ENCODE measurements at regions not wholly inside any gene's neighbourhood (a gene's known extent, or its start where the extent isn't known, plus 50 kb on each side); places are given as distances from the start of the nearest gene placed in this dataset.
A peak's percentile ranks its signal among the peaks of the same experiment; 100 is the strongest.

DNA sequence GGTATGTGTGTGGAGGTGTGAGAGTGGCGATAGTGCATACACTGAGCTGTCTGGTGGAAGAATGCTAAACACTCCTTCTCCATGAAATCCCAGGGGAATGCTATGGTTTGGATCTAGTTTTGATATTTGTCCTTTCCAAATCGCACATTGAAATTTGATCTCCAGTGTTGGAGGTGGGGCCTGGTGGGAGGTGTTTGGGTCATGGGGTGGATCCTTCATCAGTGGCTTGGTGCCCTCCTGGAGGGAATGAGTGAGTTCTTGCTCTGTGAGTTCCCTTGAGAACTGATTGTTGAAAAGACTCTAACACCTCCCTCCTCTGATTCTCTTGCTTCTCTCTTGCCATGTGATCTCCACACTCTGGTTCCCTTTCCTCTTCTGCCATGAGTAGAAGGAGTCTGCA lies 114.1 kb upstream of the HHIP start:
- no peak for DNase-seq (ENCODE audit: low read depth)
- H3K4me3 ChIP-seq (ENCODE audit: low read depth, low read length): no peak overlapping the region
- no peak for TF ChIP-seq CTCF (IDR thresholded peaks at IDR 0.05; ENCODE audit: insufficient read depth, low read depth, low read length)

DNA sequence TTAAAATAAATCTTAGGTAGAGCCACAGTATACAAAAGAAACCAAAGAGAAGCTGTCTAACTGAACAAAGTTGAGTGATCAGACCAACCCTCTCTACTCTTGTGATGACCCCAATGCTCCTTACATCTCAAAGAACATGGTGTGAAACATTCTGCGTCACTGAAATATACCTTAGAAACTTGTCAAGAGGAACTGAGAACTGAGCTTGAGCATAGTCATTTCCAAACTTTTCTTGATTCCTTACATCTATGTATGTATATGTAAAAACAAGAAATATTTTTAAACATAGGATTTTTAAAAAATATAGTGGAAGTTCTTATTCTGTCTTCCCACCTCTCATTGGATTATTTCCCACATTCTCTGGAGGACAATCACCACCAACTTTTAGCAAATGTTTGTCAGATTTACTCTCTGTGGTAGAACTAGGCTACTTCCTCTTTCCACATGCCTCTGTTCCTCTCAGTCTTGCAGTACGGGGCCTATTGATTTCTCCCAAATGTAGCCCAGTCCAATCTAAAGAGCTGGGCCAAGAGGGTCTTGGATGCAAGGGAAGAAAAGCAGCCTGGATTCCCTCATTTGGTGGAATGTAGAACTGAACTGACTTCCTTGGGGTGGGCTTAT lies 98.2 kb upstream of the HHIP start:
- TF ChIP-seq CTCF (IDR thresholded peaks at IDR 0.05; ENCODE audit: insufficient read depth, low read depth, low read length): no peak
- no peak overlapping the region for H3K4me3 ChIP-seq (ENCODE audit: low read depth, low read length)
- no peak for DNase-seq (ENCODE audit: low read depth)

DNA sequence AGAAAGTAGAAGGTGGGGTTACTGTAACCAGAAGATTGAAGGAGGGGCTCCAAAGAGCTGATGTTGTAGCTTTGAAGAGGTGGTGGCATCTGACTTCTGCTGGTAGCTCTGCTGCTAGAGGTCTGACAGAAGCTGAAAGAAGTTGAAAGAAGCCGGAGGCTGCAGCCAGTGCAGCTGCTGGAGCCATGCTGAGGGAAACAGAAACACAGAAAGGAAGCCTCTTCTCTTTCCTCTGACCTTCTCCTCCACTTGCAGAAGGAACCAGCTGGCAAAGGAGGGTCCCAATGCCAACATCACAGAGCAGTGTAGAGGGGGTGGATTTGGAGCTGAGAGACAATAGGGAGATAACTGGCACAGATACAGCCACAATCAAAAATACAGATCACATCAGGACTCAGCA lies 89.3 kb upstream of the HHIP start:
- TF ChIP-seq CTCF (IDR thresholded peaks at IDR 0.05; ENCODE audit: insufficient read depth, low read depth, low read length): no peak
- no peak overlapping the region for H3K4me3 ChIP-seq (ENCODE audit: low read depth, low read length)
- no peak for DNase-seq (ENCODE audit: low read depth)

DNA sequence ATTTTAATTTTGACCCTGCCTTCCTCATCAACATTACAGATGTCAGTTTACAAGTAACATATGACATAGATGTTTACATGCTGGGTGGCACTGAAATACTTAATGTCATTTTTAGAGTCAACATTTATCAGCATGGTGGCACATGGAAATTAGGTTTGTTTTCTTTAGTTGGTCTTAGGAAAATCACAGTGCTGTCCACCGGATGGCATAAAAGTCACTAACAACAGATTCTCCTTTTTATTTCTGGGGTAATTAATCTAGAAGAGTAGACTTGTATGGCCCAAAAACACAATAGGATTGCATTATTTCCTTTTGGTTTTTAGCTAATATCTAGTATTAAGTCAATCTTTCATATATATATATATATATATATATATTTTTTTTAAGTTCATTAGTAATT lies 88.6 kb upstream of the HHIP start:
- H3K4me3 ChIP-seq (ENCODE audit: low read depth, low read length): no peak overlapping the region
- no peak for DNase-seq (ENCODE audit: low read depth)
- no peak for TF ChIP-seq CTCF (IDR thresholded peaks at IDR 0.05; ENCODE audit: insufficient read depth, low read depth, low read length)

DNA sequence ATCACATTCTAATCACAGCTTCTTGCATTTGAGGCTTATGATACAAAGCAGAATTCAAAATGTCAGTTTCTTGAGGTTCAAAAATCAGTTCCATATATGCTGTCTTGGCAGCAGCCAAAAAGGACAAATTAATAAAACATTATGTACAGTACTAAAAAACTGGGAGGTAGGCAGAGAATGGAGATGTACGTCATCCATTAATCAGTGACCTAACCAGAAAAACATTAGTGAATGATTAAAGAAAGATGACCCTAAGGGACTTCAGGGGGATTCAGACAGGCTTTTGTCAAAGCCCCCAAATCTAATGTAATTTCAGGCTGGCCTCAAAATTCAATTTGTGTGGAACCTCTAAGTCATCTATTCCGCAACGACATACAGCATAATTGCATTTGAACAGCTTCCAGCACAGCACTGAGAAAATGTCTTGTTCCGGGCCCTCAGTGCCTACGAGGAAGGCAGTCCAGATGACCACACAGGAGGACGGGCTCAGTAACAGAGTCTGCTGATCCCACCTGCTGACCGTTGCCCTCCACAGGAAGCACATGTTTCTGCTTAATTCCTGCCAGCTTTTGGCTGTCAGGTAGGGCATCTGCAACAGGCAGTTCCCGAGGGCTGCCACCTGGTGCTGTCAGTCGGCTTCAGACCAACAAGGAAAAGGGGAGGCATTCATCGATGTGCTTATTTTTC lies 83.8 kb upstream of the HHIP start:
- no peak for TF ChIP-seq CTCF (IDR thresholded peaks at IDR 0.05; ENCODE audit: insufficient read depth, low read depth, low read length)
- H3K4me3 ChIP-seq (ENCODE audit: low read depth, low read length): no peak overlapping the region
- no peak for DNase-seq (ENCODE audit: low read depth)

GRCh38 chr4:144564358-144564757 lies 81.6 kb upstream of the HHIP start:
- H3K4me3 ChIP-seq (ENCODE audit: low read depth, low read length): no peak overlapping the region
- peak; percentile 14 for DNase-seq (ENCODE audit: low read depth)
- TF ChIP-seq CTCF (IDR thresholded peaks at IDR 0.05; ENCODE audit: insufficient read depth, low read depth, low read length): no peak
